ENCODE measurements at regions not wholly inside any gene's neighbourhood (a gene's known extent, or its start where the extent isn't known, plus 50 kb on each side); places are given as distances from the start of the nearest gene placed in this dataset.

DNA sequence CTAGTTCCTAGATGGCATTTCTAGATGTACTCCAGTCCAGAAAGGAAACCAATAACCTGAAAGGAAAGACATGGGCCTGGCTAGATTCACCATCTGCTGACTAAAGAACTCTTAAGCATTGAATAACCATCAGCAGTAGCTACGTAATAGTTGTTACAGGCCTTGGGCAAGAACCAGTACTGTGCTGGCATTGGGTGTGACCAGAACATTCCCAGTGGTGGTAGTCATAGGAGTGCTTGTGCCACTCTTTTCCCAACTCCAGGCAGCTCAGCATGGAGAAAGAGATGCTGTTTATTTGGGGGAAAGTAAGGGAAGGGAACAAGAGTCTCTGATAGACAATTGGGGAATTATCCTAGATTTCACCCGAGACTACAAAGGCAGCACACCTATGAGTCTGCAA is 333.3 kb downstream of the SLC16A7 start:
- no peak for DNase-seq

DNA sequence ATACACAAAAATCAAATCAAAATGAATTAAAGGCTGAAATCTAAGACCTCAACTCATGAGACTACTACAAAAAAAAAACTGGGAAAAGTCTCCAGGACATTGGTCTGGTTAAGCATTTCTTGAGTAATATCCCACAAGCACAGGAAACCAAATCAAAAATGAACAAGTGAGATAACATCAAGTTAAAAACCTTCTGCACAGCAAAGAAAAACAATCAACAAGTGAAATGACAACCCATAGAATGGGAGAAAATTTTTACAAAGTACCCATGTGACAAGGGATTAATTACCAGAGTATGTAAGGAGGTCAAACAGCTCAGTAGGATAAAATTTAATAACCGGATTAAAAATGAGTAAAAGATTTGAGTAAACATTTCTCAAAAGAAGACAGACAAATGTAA is 338.7 kb downstream of the SLC16A7 start:
- DNase-seq: no peak

DNA sequence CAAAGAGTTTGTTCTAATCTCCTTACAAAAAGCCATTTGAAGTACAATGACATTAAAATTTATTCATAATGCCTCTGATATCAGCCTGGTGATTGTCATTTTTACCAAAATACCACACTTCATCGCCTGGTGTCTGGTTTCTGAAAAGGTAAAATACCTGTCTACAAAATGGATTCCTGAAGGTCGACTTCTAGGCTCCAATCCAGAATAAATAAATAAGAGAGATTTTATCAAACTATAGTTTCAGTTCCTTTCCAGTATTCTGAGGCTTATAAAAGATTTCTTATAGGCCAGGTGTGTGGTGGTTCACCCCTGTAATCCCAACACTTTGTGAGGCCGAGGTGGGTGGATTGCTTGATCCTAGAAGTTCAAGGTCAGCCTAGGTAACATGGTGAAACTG is 340.7 kb downstream of the SLC16A7 start:
- DNase-seq: no peak

DNA sequence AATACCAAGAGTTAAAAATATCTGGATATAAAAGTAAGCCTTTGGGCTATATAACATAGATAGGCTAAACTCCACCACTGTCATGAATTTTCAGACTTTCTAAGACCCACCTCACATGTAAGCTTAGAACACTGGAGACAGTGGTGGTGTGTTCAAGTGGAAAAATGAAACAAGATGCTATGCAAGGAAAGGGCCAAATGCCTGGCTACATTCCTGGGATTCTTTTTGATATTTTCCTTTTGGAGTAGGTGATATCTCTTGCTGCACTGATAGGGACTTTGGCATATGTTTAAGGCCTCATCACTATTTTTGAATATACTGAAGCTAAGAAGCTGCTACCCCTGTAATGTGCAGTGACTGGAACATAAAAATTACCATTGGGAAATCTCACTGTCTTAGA is 341.3 kb downstream of the SLC16A7 start:
- DNase-seq: no peak

DNA sequence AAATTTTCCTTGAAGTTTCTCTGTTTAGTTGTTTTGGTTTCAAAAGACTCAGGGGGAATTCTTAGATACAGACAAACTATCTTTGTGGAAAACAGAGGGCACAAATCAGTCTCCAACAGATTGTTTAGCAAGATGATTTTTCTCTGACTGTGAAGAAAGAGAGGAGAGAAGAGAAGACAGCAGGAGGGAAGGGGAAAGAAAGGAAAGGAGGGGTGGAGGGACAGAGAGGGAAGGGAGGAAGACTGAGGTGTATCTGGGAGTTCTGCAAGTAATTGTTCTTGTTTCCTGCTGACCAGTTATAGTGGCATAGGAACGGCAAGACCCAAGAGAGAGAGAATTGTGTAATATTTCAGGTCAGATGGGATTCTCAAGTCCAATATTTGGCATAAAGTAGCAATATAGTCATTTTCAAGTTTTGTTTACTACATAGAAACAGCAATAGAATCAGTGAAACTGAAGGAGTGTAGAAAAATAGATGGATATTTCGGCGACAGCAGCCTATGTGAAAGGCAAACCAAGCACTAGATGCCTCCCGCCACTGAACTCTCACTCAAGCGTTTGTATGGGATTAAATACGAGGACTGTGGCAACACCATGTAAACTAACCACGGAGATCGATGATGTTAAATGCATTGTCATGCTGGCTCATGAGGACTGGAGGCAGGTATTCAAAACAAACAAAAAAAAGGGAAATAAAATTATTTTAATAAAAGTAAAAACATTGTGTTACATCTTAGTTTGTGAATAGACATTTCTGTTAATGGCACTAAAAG is 342.5 kb downstream of the SLC16A7 start:
- DNase-seq: no peak

DNA sequence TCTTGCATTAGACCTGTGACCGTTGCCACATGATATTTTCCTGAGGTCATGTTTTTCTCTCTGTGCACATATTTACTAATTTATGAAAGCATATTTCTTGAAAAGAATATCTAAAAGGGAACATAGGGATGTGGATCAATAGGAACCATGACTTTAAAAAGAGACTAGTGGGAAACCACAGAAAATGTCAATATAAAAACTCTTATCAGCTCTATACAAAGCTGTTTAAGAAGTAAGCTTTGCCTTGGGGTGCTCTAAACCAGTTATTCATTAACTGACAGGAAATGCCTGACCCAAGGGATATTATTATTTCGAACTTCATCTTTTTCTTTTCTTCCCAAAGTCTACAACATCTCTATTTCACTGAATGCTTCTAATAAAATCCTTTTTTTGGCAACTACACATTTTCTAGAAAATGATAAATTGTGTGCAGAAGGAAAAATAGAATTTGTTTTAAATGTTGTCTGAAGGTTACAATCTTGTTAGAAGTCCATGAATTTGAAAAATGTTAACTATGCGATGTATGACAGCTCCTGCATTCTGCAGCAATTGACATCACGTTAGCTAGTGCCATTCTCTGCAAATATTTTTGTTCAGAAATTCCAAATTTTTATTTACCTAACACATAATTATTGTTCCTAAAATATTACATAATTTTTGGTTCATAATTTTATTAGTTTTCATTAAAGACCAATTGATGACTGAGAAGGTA is 345.0 kb downstream of the SLC16A7 start:
- no peak for DNase-seq

DNA sequence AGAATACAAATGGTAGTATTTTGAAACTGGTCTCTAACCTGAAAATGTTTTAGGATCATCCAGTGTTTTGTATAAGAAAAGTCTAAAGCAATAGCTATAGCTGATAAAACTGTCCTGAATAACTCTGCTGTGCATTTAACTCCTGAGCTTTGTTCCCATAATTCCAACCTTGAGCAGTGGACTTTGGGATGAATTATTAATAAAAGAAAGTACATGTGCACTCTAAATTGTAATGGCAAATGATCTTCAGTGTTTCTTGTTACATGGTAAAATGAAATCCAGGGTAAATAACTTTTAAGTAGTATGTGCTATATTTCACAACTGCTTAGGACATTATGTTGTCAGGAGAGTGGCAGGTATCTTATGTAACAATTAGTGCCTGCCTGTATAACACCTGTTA is 345.6 kb downstream of the SLC16A7 start:
- no peak for DNase-seq

DNA sequence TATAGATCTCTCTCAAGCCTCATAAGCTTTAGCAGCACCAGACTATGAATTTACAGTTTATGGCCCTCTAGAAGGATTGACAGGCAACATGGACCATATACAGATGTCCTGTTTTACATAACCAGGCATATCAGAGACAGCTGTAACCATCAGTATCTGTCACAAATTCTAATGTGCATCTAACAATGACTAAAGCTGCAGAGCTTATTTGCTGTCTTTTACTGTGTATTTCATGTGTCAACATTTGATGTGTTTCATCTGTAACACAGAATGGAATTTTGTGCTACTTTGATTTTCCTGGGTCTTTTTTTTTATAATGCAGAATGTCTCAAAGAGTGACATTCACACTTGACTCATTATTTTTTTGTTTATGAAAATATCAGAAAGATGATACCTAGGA is 348.3 kb downstream of the SLC16A7 start:
- no peak for DNase-seq

DNA sequence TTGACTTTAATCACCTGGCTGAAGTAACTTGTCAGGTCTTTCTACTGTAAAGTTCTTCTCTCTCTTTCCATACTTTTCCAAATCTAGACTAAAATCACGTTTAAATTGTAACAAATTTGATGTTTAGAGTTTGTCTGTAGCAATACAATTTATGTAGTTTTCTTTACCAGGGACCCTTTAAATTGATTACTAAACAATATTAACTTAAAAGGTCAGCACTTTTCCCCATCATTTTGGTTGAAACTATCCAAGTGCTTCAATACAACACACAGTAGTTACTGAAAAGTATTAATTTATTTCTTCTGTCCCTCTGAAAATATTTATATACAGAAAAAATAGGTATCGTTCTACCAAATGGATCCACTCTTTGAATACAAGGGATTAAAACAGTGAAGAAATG is 350.8 kb downstream of the SLC16A7 start:
- no peak for DNase-seq

DNA sequence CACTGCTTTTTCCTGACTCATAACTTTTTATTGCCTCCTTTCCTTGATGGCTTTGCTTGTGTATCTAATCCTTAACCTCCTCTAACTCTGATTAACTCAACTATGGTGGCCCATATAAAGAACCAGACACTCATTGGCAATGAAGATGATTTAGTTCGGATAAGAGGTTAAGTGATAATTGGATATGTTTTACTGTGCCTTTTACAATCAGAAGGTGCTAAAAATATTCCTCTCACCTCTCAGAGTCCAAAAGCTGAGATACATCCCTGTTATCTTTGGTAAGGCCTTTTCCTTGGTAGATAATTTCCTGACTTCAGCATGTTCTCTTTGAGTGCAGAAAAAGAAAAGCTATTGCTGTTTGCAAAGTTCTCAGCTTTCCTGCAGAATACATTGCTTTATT is 367.7 kb downstream of the SLC16A7 start:
- no peak for DNase-seq

DNA sequence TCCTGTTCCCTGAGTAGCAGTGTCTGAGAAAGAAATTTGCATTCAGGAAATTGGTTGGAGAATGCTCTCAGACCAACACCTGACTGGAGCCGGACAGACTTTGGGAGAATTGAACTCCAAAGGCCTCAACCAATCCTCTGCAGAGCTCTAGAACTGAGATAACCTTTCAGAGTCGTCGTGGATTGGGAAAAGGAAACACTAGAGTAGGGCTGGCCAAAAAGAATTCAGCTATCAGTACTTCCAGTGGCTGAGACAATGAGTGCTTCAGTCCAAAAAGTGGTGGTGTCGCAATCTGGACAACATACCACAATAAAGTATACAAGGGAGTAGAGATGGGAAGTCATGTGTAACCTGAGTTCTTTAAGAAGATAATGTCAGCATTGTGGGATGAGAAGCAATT is 377.1 kb downstream of the SLC16A7 start:
- no peak for DNase-seq

DNA sequence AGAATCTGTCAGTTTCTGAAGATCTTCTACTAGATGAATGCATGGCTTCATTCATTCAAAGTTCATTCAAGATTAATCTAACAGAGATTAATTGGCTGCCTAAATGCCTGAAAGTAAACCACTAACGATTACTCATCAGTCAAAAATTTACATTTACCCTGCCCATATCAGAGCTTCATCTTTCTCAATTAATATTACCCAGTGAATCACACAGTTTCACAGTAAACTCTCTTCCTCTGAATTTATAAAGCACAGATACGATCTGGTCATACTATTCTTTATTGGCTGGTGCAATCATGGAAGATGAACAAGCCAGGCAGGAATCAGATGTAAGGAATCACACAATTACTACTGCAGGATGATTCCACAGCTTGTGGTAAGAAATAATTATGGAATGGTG is 377.7 kb downstream of the SLC16A7 start:
- no peak for DNase-seq

DNA sequence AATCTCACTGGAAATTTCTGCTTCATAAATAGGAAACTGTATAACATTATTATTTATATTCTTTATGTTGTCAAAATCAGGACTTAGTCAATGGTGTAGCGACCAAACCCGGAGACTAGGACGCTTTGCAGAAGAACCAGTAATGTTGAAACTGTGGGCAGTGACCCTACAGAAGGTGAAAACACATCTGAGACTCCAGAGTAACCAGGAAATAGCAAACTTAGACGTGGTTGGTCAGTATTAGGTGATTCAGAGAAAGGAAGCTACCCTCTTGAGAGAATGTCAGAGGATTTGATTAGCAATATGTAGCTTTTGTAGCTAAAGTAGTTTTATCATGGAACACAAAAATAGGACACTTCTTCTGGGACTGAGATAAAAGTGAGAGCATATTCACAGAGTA is 381.9 kb downstream of the SLC16A7 start:
- DNase-seq: no peak

DNA sequence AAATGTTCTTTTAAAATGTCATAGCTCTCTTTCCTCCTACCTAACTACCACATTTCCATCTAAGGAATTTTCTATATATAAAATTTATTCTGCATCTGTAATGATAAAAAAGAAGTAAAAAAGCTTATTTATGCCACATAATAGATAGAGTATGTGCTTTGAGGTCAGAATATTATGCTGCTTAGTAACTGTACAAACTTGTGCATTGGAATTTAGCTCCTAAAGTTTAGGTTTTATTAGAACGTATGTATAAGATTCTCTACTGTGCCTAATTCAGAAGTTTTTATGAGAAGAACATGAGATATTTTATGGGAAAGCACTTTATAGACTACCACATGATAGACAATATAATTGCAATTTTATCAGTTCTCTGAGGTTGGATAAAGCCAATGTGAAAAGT is 384.6 kb downstream of the SLC16A7 start:
- no peak for DNase-seq

DNA sequence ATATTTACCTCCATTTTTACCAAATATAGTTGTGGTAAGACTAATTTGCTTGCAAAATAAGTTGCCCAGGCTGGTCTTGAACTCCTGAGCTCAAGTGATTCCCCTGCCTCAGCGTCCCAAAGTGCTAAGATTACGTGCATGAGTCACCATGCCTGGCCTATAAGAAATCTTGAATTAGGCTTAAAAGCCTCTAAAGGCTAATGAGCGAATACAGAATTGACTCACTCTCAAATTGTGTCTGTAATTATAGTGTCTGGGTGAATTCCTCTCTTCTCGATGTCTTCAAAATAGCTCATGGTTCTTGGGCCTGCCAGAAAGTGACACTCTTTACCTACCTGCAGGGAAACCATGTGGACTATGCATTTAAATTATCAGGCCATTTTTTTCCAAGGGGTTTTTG is 403.5 kb downstream of the SLC16A7 start:
- no peak for DNase-seq

DNA sequence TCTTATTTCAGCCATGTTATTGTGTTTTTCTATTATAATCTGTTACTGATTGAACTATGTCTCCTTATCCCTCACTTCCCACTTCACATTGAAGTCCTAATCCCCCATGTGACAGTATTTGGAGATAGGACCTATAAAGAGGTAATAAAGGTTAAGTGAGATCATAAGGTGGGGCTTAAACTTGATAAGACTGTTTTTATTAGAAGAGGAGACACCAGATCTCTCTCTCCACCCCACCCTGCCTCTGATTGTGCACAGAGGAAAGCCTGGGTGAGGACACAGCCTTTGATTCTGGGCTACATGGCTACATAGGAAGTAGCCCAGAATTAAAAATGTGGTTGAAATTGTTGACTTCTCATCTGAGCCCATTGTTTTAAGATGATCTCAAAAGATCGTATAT is 414.7 kb downstream of the SLC16A7 start:
- DNase-seq: no peak

DNA sequence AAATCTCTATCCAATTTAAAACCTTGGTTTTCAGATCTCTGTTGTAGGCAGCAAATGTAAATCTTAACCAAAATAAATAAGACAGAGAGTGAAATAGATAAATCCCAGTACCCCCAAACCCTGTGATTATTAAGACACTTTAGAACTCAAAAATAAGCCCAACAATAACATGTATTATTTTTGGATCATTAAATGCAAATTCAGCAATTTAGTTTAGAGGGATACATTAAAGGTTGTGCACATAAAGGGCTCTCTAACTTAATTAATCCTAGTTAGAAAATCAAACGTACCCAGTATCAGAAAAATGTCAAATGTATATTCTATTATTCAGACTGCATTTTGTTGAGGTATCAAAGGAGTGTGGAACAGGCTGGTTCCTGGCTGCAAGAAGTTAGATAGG is 416.8 kb downstream of the SLC16A7 start:
- no peak for DNase-seq

DNA sequence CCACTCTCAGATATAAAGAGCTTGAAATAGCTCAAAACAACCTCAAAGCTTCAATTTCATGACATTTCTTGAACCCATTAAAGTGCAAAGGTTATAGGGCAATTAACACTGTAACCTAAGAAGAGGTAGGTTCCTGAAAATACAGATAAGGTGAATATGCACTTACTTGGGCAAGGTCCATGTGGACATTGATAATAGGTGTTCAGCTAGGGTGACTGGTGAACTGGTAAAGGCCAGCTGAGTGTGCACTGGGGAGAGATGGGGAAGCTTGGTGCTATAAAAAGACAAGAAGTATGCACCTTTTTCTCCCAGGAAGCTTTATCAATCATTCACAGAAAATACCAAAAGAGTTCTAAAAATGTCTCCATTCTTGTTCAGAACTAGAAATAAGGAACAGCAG is 418.6 kb downstream of the SLC16A7 start:
- no peak for DNase-seq

DNA sequence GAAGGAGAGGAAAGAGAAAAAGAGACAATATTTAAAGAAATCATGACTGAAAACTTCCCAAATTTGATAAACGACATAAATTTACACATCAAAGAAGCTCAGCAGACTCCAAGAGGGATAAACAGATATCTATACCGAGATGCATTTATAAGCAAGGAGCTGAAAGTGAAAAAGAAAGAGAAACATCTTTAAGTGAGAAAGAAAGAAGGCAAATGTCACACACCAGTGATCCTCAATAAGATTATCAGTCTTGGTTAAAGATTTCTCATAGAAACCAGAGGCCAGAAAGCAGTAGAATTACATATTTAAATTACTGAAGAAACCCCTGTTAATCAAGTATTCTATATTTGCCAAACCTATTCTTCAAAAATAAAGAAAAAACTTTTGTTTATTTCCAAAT is 424.2 kb downstream of the SLC16A7 start:
- DNase-seq: no peak

DNA sequence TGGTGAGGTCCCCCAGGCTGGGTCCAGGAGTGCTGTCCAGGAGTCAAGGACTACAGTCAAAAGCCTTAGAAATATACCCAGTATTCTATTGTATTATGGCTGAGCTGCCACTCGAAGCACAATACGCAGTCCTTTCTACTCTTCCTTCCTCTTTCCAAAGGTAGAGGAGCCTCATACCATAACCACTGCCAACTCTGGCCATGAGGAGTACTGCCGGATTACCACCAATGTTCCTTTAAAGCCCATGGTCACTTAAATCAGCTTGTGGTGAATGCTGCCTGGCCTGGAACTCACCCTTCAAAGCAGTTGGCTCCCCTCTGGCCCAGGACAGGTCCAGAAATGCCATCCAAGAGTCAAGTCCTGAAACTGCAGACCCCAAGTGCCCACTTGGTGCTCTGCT is 425.4 kb downstream of the SLC16A7 start:
- DNase-seq: no peak

DNA sequence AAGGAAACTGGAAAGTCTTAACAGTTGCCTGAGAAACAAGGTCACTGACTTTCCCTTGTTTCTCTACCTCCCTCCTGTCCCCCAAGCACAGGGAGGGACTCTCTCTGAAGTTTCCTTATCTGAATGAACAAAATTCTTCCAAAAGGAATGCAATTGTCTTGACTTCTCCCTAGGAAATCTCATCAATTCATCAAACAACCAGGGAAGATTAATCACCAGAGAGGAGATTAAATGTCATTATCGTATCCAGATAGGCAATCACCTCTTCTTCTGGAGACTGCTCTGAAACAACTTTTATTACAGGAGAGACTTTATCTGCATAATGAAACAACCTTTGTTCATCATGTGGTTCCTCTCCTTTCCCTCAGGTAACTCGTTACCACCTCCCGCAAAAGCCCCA is 431.4 kb downstream of the SLC16A7 start:
- DNase-seq: no peak

DNA sequence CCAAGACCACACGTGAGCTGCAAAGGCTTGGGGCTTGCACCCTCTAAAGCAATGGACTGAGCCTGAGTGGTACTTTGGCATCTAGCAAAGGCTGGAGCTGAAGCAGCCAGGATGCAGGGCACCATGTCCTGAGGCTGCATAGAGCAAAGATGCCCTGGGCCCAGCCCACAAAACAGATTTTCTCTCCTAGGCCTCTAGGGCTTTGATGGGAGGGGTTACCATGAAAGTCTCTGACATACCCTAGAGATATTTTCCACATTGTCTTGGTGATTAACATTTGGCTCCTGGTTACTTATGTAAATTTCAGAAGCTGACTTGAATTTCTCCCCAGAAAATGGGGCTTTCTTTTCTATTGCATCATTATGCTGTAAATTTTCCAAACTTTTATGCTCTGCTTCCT is 438.3 kb downstream of the SLC16A7 start:
- DNase-seq: no peak

DNA sequence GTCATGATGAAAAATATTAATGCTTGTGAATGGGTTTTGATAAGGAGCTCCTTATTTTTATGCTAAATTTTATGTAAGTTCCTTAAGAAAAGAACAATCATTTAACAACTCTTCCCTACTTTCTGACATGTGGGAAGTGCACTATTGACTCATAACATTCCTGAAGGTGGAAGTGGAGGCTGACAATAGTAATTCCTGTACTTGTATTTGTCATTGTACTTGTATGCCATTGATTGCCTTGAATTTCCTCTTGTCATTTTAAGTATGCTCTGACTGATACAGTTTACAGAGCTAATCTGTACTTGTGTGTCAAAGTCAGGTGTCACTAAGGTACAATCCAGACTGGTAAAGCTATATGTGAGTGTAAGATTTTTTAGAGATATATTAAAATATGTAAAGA is 440.0 kb downstream of the SLC16A7 start:
- DNase-seq: no peak

DNA sequence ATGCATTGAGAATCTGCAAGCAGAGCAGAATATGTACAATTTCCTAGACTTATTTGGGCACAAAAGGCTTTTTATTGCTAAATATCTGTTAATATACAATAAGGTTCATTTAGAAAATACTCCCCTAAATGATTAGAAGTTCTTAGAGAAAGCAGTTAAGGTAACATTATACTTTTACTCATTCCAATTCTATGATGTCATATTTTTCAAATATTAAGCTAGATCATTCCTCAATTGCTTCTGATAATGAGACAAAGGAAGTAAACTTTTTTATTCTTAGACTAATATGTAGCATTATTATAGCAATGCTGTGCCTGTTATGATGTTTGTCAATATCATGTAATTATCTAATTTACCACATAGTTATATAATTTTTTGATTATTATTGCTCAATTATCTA is 447.0 kb downstream of the SLC16A7 start:
- no peak for DNase-seq

DNA sequence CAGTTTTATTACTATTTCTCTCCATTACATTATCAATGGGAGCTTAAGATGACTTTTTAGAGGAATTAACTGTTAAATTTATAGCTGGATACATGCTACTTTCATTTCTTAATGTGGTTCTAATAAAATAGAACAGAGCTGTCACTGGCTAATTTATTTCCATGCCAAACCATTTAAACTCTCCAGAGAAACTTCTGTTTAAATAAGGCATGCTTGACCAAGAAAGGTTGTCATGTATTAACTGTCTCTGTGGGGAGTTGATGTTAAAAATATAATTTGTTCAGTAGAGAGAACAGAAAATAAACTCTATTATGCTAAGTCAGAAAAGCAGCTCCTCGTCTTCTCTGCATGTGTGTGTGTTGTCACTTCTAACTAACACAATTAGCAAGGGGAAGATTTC is 447.4 kb downstream of the SLC16A7 start:
- DNase-seq: no peak
